ENCODE measurements at regions not wholly inside any gene's neighbourhood (a gene's known extent, or its start where the extent isn't known, plus 50 kb on each side); places are given as distances from the start of the nearest gene placed in this dataset.

GRCh38 chr5:97820138-97820537 lies 637.1 kb upstream of the RIOK2 start:
- H3K27me3 Mint-ChIP-seq: peaks cover 2% of the 10 kb centered on the region
- peaks cover 18% of the 10 kb centered on the region for H3K9me3 Mint-ChIP-seq
- no peaks in the 10 kb centered on the region for H3K4me1 Mint-ChIP-seq
- H3K36me3 Mint-ChIP-seq: no peaks in the 10 kb centered on the region
- H3K4me3 Mint-ChIP-seq: no peak overlapping the region
- H3K27ac Mint-ChIP-seq: no peak overlapping the region

GRCh38 chr5:97832645-97833296 lies 649.7 kb upstream of the RIOK2 start:
- no peak overlapping the region for H3K4me3 Mint-ChIP-seq
- no peaks in the 10 kb centered on the region for H3K9me3 Mint-ChIP-seq
- peaks cover 1% of the 10 kb centered on the region for H3K27me3 Mint-ChIP-seq
- H3K36me3 Mint-ChIP-seq: no peaks in the 10 kb centered on the region
- no peak overlapping the region for H3K27ac Mint-ChIP-seq
- H3K4me1 Mint-ChIP-seq: no peaks in the 10 kb centered on the region

DNA sequence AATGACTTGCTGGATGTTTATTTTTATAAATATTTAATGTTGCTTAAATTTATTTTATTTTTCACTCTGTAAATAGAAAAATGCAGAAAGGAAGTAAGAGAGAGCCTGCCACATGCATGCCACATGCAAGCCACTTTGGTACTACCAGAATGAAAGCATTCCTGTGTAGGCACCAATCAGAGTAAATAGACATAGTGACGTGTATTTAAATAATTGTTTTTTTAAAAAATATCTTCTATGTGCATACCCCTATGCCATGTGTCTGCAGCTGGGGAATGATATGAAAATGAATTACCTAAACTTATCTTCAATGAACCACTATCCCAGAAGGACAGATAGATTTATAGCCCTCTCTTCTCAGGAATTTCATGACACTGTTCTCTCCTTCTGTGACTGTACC lies 651.5 kb upstream of the RIOK2 start:
- Mint-ChIP-seq H3K27me3 (no peaks in the 10 kb centered on the region), H3K9me3 (no peaks in the 10 kb centered on the region), H3K36me3 (no peaks in the 10 kb centered on the region), H3K4me1 (no peaks in the 10 kb centered on the region), H3K4me3 (no peak overlapping the region), H3K27ac (no peak overlapping the region)

- no peaks in the 10 kb centered on the region for H3K36me3 Mint-ChIP-seq
- no peak overlapping the region for H3K4me3 Mint-ChIP-seq
- H3K9me3 Mint-ChIP-seq: no peaks in the 10 kb centered on the region
- H3K27ac Mint-ChIP-seq: no peak overlapping the region
- H3K4me1 Mint-ChIP-seq: no peaks in the 10 kb centered on the region
- H3K27me3 Mint-ChIP-seq: no peaks in the 10 kb centered on the region
Observed at GRCh38 chr5:97835112-97835511, 652.1 kb upstream of the RIOK2 start.

GRCh38 chr5:97836816-97837215 lies 653.8 kb upstream of the RIOK2 start:
- no peak overlapping the region for H3K27ac Mint-ChIP-seq
- no peak overlapping the region for H3K4me3 Mint-ChIP-seq
- no peaks in the 10 kb centered on the region for H3K36me3 Mint-ChIP-seq
- H3K27me3 Mint-ChIP-seq: no peaks in the 10 kb centered on the region
- no peaks in the 10 kb centered on the region for H3K4me1 Mint-ChIP-seq
- H3K9me3 Mint-ChIP-seq: no peaks in the 10 kb centered on the region

DNA sequence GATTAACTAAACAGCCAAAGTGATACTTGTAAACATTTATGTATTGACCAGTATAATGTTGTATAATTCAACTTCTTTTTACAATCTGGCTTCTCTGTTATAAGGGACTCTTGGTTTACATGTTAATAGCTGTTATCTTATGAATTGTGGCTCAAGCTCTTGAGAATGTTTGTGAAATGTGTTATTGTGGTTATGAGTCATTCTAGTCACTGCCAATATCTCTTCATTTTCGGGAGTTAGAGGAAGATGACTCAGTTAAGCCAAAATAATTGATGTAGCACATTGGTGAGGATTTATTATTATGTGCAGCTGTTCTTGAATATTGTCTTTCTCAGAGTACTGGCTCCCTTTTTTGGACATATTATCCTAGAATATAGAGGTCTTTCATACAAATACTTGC lies 655.2 kb upstream of the RIOK2 start:
- H3K9me3 Mint-ChIP-seq: no peaks in the 10 kb centered on the region
- H3K36me3 Mint-ChIP-seq: no peaks in the 10 kb centered on the region
- H3K27me3 Mint-ChIP-seq: no peaks in the 10 kb centered on the region
- H3K4me1 Mint-ChIP-seq: no peaks in the 10 kb centered on the region
- H3K4me3 Mint-ChIP-seq: no peak overlapping the region
- H3K27ac Mint-ChIP-seq: no peak overlapping the region

DNA sequence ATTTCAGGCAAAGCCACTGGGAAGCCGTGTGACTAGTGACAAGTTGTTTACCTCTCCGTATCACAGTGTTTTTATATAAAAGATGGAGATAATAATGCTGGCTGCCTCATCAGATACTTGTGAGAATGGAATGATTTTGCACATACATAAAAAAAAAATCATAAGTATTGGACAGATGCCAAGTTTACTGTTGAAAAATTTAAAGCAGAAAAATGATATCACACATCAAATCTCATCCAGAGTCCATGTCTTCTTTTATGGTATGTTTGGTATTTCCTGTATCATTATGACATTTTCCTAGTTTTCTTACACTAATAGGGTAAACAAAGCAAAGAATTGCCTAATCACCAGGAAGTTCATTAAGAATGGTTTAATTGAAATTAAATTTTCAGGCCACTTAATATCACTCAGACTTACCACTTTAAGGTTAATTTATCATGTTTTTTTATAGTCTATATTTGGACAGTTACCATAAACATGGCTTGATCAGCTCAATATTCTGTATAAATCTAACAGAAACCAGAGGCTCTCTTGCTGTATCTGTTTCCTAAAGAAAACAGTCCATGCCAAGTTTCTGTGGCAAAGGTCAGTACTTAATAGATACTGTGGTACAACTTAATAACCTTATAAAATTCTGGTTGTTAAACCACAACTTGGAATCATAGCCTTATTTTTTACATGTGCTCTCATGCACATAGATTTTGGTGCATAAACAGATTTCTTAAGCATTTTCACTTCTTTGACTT lies 656.5 kb upstream of the RIOK2 start:
- H3K4me3 Mint-ChIP-seq: no peak overlapping the region
- no peaks in the 10 kb centered on the region for H3K36me3 Mint-ChIP-seq
- H3K9me3 Mint-ChIP-seq: no peaks in the 10 kb centered on the region
- no peaks in the 10 kb centered on the region for H3K27me3 Mint-ChIP-seq
- H3K27ac Mint-ChIP-seq: no peak overlapping the region
- H3K4me1 Mint-ChIP-seq: no peaks in the 10 kb centered on the region

GRCh38 chr5:97840643-97841042 lies 657.6 kb upstream of the RIOK2 start:
- Mint-ChIP-seq H3K9me3 (no peaks in the 10 kb centered on the region), H3K27me3 (no peaks in the 10 kb centered on the region), H3K4me1 (no peaks in the 10 kb centered on the region), H3K27ac (no peak overlapping the region), H3K36me3 (no peaks in the 10 kb centered on the region), H3K4me3 (no peak overlapping the region)

DNA sequence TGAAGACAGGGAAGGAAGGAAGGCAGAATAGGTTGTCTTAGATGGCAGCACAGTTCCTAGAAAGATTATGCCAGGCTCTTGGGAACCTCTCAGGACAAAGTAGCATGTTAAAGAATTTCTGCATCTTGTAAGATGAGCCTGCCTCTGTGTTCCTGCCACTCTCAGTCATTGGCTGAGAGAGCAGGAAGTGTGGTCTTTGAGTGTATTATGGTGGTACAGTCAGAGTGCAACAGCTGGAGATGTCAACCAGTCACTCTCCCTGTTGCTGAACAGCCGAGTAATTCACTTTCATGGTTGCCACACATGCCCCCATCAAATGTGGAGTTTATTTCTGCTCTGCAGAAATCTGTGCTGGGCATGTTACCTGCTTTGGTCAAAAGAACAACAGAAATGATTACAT lies 659.6 kb upstream of the RIOK2 start:
- H3K4me1 Mint-ChIP-seq: no peaks in the 10 kb centered on the region
- H3K4me3 Mint-ChIP-seq: no peak overlapping the region
- H3K27ac Mint-ChIP-seq: no peak overlapping the region
- H3K27me3 Mint-ChIP-seq: no peaks in the 10 kb centered on the region
- no peaks in the 10 kb centered on the region for H3K36me3 Mint-ChIP-seq
- H3K9me3 Mint-ChIP-seq: no peaks in the 10 kb centered on the region

GRCh38 chr5:97844797-97845196 lies 661.8 kb upstream of the RIOK2 start:
- Mint-ChIP-seq H3K9me3 (no peaks in the 10 kb centered on the region), H3K4me3 (no peak overlapping the region), H3K27ac (no peak overlapping the region), H3K4me1 (no peaks in the 10 kb centered on the region), H3K36me3 (no peaks in the 10 kb centered on the region), H3K27me3 (no peaks in the 10 kb centered on the region)

DNA sequence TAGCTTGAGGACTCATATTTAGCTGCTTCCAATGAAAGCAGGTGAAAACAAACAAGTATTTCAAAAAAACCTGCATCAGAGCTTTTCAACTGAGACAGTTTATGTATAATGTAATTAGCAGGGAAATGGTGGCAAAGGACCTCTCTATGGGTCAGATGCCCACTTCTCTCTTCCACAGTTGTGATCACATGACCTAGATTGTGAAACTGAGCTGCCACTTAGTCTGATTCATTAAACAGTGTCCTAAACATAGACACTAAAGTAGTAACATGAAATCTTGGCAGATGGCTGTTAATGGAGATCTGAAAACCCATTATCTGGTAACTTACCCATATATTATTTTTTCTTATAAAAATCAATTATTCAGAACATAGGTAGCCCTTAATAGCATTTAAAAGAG lies 663.6 kb upstream of the RIOK2 start:
- Mint-ChIP-seq H3K4me3 (no peak overlapping the region), H3K9me3 (no peaks in the 10 kb centered on the region), H3K27me3 (no peaks in the 10 kb centered on the region), H3K36me3 (no peaks in the 10 kb centered on the region), H3K4me1 (no peaks in the 10 kb centered on the region), H3K27ac (no peak overlapping the region)

DNA sequence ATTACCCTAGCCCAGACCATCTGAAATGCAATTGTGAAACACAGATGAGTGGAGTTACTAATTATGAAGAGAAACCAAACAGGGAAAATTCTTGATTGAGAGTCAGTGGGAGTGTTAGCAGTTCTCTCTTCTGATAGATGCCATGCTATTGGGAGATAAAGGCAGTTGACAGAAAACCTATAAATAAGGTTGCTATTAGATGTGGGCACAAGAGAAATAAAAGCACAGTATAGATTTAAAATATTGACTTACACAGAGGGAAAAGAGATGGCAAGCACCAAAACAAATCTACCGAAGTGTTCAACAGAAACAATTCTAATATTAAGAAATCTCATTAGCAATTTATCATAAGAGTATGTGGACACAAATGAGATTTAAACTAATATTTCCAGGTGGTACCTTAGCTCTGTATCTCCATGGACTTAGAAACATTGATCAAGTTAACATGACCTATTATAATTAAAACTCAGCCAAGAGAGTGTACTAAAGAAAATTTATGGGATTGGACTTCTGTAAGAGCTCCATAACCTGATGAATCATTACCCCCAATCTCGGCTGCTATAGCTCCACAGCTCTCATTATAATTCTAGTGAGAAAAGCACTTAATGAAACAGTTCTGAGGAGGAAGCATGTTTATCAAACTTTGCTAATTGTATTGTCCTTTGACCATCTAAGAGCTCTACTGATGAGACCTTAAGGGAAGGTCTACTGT lies 665.0 kb upstream of the RIOK2 start:
- no peaks in the 10 kb centered on the region for H3K36me3 Mint-ChIP-seq
- no peaks in the 10 kb centered on the region for H3K4me1 Mint-ChIP-seq
- peaks cover 5% of the 10 kb centered on the region for H3K9me3 Mint-ChIP-seq
- H3K27ac Mint-ChIP-seq: no peak overlapping the region
- no peaks in the 10 kb centered on the region for H3K27me3 Mint-ChIP-seq
- no peak overlapping the region for H3K4me3 Mint-ChIP-seq

- no peak overlapping the region for H3K4me3 Mint-ChIP-seq
- no peaks in the 10 kb centered on the region for H3K27me3 Mint-ChIP-seq
- H3K4me1 Mint-ChIP-seq: no peaks in the 10 kb centered on the region
- H3K36me3 Mint-ChIP-seq: no peaks in the 10 kb centered on the region
- no peak overlapping the region for H3K27ac Mint-ChIP-seq
- peaks cover 5% of the 10 kb centered on the region for H3K9me3 Mint-ChIP-seq
Observed at GRCh38 chr5:97851036-97851435, 668.0 kb upstream of the RIOK2 start.

- Mint-ChIP-seq H3K36me3 (no peaks in the 10 kb centered on the region), H3K27me3 (no peaks in the 10 kb centered on the region), H3K9me3 (peaks cover 12% of the 10 kb centered on the region), H3K27ac (no peak overlapping the region), H3K4me1 (no peaks in the 10 kb centered on the region), H3K4me3 (no peak overlapping the region)
Observed at GRCh38 chr5:97854871-97855762, 672.1 kb upstream of the RIOK2 start.

DNA sequence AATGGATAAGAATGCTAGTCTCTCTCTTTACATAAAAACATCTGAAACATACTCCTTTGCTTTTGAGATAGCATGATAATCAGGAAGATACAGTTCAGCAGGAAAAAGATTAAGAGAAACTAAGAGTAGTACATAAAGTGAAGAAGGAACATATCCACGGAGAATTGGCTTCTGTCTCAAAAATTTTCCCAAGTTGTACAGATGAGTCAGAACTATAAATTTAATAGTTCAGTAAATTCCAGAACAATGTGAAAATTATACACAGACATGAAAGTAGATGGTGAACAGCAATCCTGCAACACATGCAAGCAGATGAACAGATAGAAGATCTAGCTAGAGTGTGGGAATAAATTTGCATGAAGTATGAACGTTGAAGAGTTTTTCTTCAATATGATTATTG lies 691.4 kb upstream of the RIOK2 start:
- Mint-ChIP-seq H3K4me1 (no peaks in the 10 kb centered on the region), H3K27me3 (no peaks in the 10 kb centered on the region), H3K36me3 (no peaks in the 10 kb centered on the region), H3K4me3 (no peak overlapping the region), H3K27ac (no peak overlapping the region), H3K9me3 (no peaks in the 10 kb centered on the region)
